T-cell (primary cell): ENCODE measurements at regions not wholly inside any gene's neighbourhood (a gene's known extent, or its start where the extent isn't known, plus 50 kb on each side); places are given as distances from the start of the nearest gene placed in this dataset.

Experiments used
- ATAC-seq, 4 experiments: fragments of 200-7000 bp in 3 of 4; fragments of 150-1000 bp in 1 of 4; cut with Tn5 transposase; replicated peaks in 1 of 4; 1 replicate in 3 of 4; 2 replicates in 1 of 4; pipeline ENCODE4 v1.10.0; 2021; ENCODE audit warnings: moderate library complexity in 3 of 4, mild to moderate bottlenecking in 2 of 4, moderate number of reproducible peaks in 1 of 4
- CTCF ChIA-PET, 2 donors: fragments of 300-600 bp; sonication (Branson Sonifier 250); formaldehyde crosslinking; loops; one replicate each; lab custom pipeline; 2022; ENCODE audit warnings: antibody characterized with exemption in 2 of 2; lab: Charles Lee
- POLR2A ChIA-PET, 2 donors: fragments of 300-600 bp; sonication (Branson Sonifier 250); formaldehyde crosslinking; loops; one replicate each; lab custom pipeline; 2022; ENCODE audit warnings: antibody characterized with exemption in 2 of 2; lab: Charles Lee
- DNase-seq, 35 experiments: peaks; one replicate each; pipeline versions ENCODE4 v3.0.0 to v3.0.0-alpha.2; 2013 to 2023
- H3K27ac ChIP-seq: one replicate; pipeline ENCODE4 v1.5.1; 2013; ENCODE audit warnings: low read length
- H3K27me3 ChIP-seq, 2 experiments: replicated peaks in 1 of 2; 1 replicate in 1 of 2; 2 replicates in 1 of 2; pipeline versions ENCODE4 v1.6.1 to v1.7.0; 2013; ENCODE audit warnings: low read length in 1 of 2, mixed read lengths in 1 of 2; ENCODE audit not compliant: control insufficient read depth in 2 of 2, insufficient read depth in 2 of 2; ENCODE audit errors: extremely low read depth in 1 of 2
- H3K36me3 ChIP-seq, 2 donors: 1 replicate in 1 of 2; 2 replicates in 1 of 2; pipeline versions ENCODE4 v1.6.1 to v1.7.0; 2013; ENCODE audit warnings: low read length in 1 of 2; ENCODE audit not compliant: control insufficient read depth in 2 of 2, insufficient read depth in 1 of 2; ENCODE audit errors: extremely low read depth in 1 of 2
- H3K4me1 ChIP-seq, 2 experiments: 1 replicate in 1 of 2; 2 replicates in 1 of 2; pipeline versions ENCODE4 v1.6.1 to v1.7.0; 2013; ENCODE audit warnings: low read length in 2 of 2, mixed read lengths in 1 of 2; ENCODE audit not compliant: insufficient read depth in 2 of 2, control insufficient read depth in 1 of 2; ENCODE audit errors: extremely low read depth in 1 of 2
- H3K4me3 ChIP-seq, 2 donors: 1 replicate in 1 of 2; 2 replicates in 1 of 2; pipeline versions ENCODE4 v1.5.1 to v1.7.0; 2013; ENCODE audit warnings: mild to moderate bottlenecking in 2 of 2, low read length in 1 of 2, moderate library complexity in 1 of 2; ENCODE audit not compliant: control insufficient read depth in 1 of 2; ENCODE audit errors: extremely low read depth in 1 of 2
- H3K9me3 ChIP-seq: 2 replicates; pipeline ENCODE4 v1.7.0; 2013
- H3K27ac Mint-ChIP-seq, 2 donors: one replicate each; pipeline ENCODE4 v1.8.0; 2020 to 2021; ENCODE audit warnings: mild to moderate bottlenecking in 2 of 2, mixed read lengths in 2 of 2
- H3K27me3 Mint-ChIP-seq, 2 donors: one replicate each; pipeline ENCODE4 v1.8.0; 2021 to 2022; ENCODE audit warnings: mixed read lengths in 2 of 2
- H3K36me3 Mint-ChIP-seq: one replicate; pipeline ENCODE4 v1.8.0; 2021; ENCODE audit warnings: mixed read lengths
- H3K4me1 Mint-ChIP-seq, 3 donors: one replicate each; pipeline ENCODE4 v1.8.0; 2020 to 2022; ENCODE audit warnings: mixed read lengths in 3 of 3, mild to moderate bottlenecking in 1 of 3
- H3K4me3 Mint-ChIP-seq, 3 donors: one replicate each; pipeline ENCODE4 v1.8.0; 2020 to 2022; ENCODE audit warnings: mild to moderate bottlenecking in 3 of 3, mixed read lengths in 3 of 3, moderate library complexity in 3 of 3
- H3K9me3 Mint-ChIP-seq, 3 donors: one replicate each; pipeline ENCODE4 v1.8.0; 2020 to 2022; ENCODE audit warnings: mixed read lengths in 3 of 3
- WGBS: methylation state at CpG from one replicate; pipeline ENCODE4 v1.1.5; 2013; ENCODE audit warnings: missing lambda C conversion rate; ENCODE audit not compliant: insufficient coverage; 5-methylcytosine and 5-hydroxymethylcytosine counted together

DNA sequence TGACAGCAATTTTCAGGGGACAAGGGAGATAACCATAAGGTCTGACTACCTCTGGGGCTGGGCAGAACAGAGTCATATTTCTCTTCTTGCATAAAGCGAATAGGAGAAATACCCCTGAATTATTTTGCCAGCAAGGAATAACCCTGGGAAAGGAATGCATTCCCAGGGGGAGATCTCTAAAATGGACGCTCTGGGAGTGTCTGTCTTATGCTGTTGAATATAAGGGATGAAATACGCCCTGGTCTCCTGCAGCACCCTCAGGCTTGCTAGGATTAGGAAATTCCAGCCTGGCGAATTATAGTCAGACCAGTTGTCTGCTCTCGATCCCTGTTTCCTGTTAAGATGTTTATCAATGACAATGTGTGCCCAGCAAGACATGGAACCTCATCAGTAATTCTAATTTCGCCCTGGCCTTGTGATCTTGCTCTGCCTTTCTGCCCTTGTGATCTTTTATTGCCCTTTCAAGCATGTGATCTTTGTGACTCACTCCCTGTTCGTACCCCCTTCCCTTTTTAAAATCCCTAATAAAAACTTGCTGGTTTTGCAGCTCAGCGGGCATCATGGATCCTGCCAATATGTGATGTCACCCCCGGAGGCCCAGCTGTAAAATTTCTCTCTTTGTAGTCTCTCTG lies 221.6 kb upstream of the HS3ST5 start:
- Mint-ChIP-seq H3K36me3 (no peaks in the 10 kb centered on the region), H3K9me3 (peaks cover 5 to 21% (median 15%) of the 10 kb centered on the region in 3 donors), H3K27me3 (no peaks in the 10 kb centered on the region), H3K4me3 (no peak overlapping the region), H3K4me1 (no peaks in the 10 kb centered on the region), H3K27ac (no peak overlapping the region)
- no peaks in the 10 kb centered on the region for H3K4me1 ChIP-seq
- 78% methylated on average over 7 of the region's 9 CpGs for WGBS
- no peak for DNase-seq
- no peaks in the 10 kb centered on the region for H3K36me3 ChIP-seq
- H3K4me3 ChIP-seq, result no peak overlapping the region
- no peaks in the 10 kb centered on the region for H3K9me3 ChIP-seq
- H3K27me3 ChIP-seq, result no peaks in the 10 kb centered on the region
- POLR2A ChIA-PET, result no interaction called here
- no peak for ATAC-seq
- CTCF ChIA-PET, result no interaction called here
- H3K27ac ChIP-seq, result no peak overlapping the region

DNA sequence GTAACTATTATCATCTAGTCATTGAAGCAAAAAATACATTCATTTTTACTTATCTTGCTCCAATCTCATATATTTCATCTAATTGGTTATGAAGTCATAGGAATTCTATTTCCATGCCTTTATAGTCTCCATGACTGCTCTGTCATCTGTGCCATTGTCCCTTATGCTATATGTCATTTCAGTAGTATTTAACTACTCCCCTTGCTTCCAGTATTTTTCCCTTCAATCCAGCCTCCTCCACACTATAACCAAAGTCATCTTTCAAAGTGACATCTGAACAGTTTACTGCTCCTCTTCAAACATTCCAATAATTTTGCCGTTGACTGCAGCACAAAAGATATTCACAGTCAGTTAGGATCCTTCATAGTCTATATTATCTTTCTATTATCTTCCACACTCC lies 216.6 kb upstream of the HS3ST5 start:
- Mint-ChIP-seq H3K9me3 (peaks cover 8 to 12% (median 11%) of the 10 kb centered on the region in 3 donors), H3K4me1 (no peaks in the 10 kb centered on the region), H3K27ac (no peak overlapping the region), H3K4me3 (no peak overlapping the region), H3K36me3 (no peaks in the 10 kb centered on the region), H3K27me3 (no peaks in the 10 kb centered on the region)
- ChIA-PET CTCF (no interaction called here), POLR2A (no interaction called here)
- ATAC-seq, result no peak
- Histone ChIP-seq H3K27ac (no peak overlapping the region), H3K36me3 (no peaks in the 10 kb centered on the region), H3K4me1 (no peaks in the 10 kb centered on the region), H3K27me3 (no peaks in the 10 kb centered on the region), H3K4me3 (no peak overlapping the region), H3K9me3 (no peaks in the 10 kb centered on the region)
- no peak for DNase-seq
- whole genome bisulfite sequencing, result 80% methylated on average over 1 of the region's 1 CpG

DNA sequence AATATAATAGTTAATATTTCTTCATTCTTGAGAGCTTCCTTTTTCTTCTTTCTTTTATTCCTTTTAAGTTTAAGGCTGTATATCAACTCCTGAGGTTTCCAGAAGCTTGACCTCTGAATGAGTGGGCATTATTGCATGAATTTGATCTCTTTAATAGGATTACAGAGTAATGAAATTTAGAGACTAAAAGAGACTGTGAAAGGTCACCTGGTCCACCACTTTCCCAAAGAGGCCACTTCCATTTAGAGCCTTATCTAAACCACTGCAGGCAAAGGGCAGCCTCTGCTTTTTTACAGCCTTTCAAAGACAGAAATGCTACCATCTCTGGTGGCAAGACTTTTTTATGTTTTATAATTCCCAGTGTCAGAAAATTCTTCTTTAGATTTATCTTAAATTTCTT lies 215.3 kb upstream of the HS3ST5 start:
- no peaks in the 10 kb centered on the region for H3K36me3 ChIP-seq
- Mint-ChIP-seq H3K4me3 (no peak overlapping the region), H3K36me3 (no peaks in the 10 kb centered on the region), H3K4me1 (no peaks in the 10 kb centered on the region), H3K27ac (no peak overlapping the region), H3K27me3 (no peaks in the 10 kb centered on the region), H3K9me3 (peaks cover 4 to 8% (median 7%) of the 10 kb centered on the region in 3 donors)
- no peak overlapping the region for H3K27ac ChIP-seq
- no peak overlapping the region for H3K4me3 ChIP-seq
- POLR2A ChIA-PET, result no interaction called here
- H3K9me3 ChIP-seq, result no peaks in the 10 kb centered on the region
- ATAC-seq, result no peak
- CTCF ChIA-PET, result no interaction called here
- no peaks in the 10 kb centered on the region for H3K27me3 ChIP-seq
- H3K4me1 ChIP-seq, result no peaks in the 10 kb centered on the region
- DNase-seq, result no peak

DNA sequence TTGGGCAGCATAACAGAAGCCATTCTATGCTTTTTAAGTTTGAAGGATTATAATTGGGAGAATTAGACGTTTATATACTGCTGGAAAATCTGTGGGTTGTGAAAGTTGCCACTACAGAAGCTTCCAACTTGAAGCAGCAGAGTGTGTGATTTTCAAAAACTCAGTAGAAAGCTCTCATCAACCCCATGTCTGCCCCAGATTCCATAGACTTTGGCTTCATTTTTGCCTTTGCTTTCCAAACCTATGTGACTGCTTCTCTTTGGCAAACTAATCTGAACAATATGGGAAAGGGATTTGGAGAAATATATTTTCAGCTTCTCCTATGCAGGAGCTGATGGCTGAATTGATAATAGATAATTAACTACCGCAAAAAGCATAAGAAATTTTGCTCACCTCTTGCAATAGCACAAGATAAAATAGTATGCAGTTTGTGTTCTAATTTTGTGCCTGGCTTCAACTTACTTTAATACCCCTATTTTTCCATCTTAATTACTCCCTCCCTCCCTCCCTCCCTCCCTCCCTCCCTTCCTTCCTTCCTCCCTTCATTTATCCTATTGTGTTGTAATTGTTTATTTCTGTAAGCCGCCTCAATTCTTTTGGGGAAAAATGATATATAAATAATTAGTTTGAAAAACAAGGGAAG lies 214.1 kb upstream of the HS3ST5 start:
- Histone ChIP-seq H3K27ac (no peak overlapping the region), H3K9me3 (no peaks in the 10 kb centered on the region), H3K4me3 (no peak overlapping the region), H3K4me1 (no peaks in the 10 kb centered on the region), H3K27me3 (no peaks in the 10 kb centered on the region), H3K36me3 (no peaks in the 10 kb centered on the region)
- Mint-ChIP-seq H3K9me3 (peaks cover 7 to 17% (median 11%) of the 10 kb centered on the region in 3 donors), H3K4me1 (no peaks in the 10 kb centered on the region), H3K36me3 (no peaks in the 10 kb centered on the region), H3K27ac (no peak overlapping the region), H3K27me3 (no peaks in the 10 kb centered on the region), H3K4me3 (no peak overlapping the region)
- CTCF ChIA-PET, result interaction anchor here in 1 of 2 donors (0.7 kb wide), 1 partner anchor 250 kb away, joined by 4 read pairs; no protein-coding TSS in a partner anchor
- ATAC-seq, result no peak
- POLR2A ChIA-PET, result interaction anchor here in 1 of 2 donors (0.5 kb wide), 1 partner anchor 36 kb away, joined by 3 read pairs; no protein-coding TSS in a partner anchor
- DNase-seq, result no peak
- WGBS, result no CpG with 5 or more reads among the region's 3 CpGs

DNA sequence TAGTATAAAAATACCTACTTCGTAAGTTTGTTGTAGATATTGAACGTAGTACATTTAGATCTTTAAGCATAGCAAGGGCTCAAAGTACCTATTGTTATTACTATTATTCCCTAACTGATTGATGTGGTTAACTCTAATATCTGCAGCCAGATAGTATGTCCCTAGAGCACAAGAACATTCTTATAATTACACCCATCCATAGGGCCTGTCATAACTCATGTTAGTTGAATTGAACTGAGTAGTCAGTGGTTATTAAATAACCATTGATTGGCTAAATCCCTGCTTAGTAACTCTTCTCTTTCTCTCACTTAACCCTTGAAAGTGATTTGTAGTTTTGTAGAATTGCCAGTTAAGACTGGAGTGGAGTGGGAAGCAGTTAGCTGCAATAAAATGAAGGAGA lies 207.5 kb upstream of the HS3ST5 start:
- H3K4me3 Mint-ChIP-seq, result no peak overlapping the region
- Histone ChIP-seq H3K9me3 (no peaks in the 10 kb centered on the region), H3K27ac (no peak overlapping the region), H3K36me3 (no peaks in the 10 kb centered on the region), H3K4me1 (no peaks in the 10 kb centered on the region), H3K4me3 (no peak overlapping the region), H3K27me3 (no peaks in the 10 kb centered on the region)
- CTCF ChIA-PET, result no interaction called here
- DNase-seq (no peak), ATAC-seq (no peak)
- H3K36me3 Mint-ChIP-seq, result no peaks in the 10 kb centered on the region
- H3K27me3 Mint-ChIP-seq, result no peaks in the 10 kb centered on the region
- no peaks in the 10 kb centered on the region for H3K4me1 Mint-ChIP-seq
- no CpG with 5 or more reads among the region's 2 CpGs for WGBS
- H3K9me3 Mint-ChIP-seq, result peaks cover 7 to 21% (median 11%) of the 10 kb centered on the region in 3 donors
- no peak overlapping the region for H3K27ac Mint-ChIP-seq
- POLR2A ChIA-PET, result no interaction called here

DNA sequence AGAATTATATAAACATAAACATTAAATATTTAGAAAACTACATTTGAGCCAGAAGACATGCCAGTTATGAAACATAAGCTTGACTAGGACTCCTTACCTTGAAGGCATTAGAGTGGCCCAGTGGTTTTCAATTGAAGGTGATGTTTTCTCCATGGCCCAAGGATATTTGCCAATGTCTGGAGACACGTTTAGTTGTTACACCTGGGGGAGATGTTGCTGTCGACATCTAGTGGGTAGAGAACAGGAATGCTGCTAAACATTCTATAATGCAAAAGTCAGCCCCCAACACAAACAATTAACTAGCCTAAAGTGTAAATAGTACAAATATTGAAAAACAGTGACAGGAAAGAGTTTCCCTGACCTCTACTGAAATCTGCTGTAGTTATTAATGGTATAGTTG lies 200.9 kb upstream of the HS3ST5 start:
- Mint-ChIP-seq H3K27me3 (no peaks in the 10 kb centered on the region), H3K4me1 (no peaks in the 10 kb centered on the region), H3K36me3 (no peaks in the 10 kb centered on the region), H3K4me3 (no peak overlapping the region), H3K27ac (no peak overlapping the region), H3K9me3 (peaks cover 6 to 11% (median 9%) of the 10 kb centered on the region in 3 donors)
- CTCF ChIA-PET, result no interaction called here
- Histone ChIP-seq H3K4me3 (no peak overlapping the region), H3K9me3 (no peaks in the 10 kb centered on the region), H3K4me1 (no peaks in the 10 kb centered on the region), H3K27ac (no peak overlapping the region), H3K36me3 (no peaks in the 10 kb centered on the region), H3K27me3 (no peaks in the 10 kb centered on the region)
- no CpG with 5 or more reads among the region's 2 CpGs for WGBS
- DNase-seq (no peak), ATAC-seq (no peak)
- POLR2A ChIA-PET, result no interaction called here
